DOHH2 (cell line): ENCODE measurements at regions not wholly inside any gene's neighbourhood (a gene's known extent, or its start where the extent isn't known, plus 50 kb on each side); places are given as distances from the start of the nearest gene placed in this dataset.

ENCODE experiments used
- H3F3A ChIP-seq: fragments of 200-600 bp; sonication (generic), shearing (Covaris generic); 2 replicates; pipeline ENCODE4 v1.6.0; 2016; ENCODE audit warnings: antibody characterized with exemption, mild to moderate bottlenecking; ENCODE audit not compliant: control insufficient read depth, insufficient read depth
- H3K27ac ChIP-seq: fragments of 200-600 bp; sonication (generic); 2 replicates; pipeline ENCODE4 v1.5.1; 2014; ENCODE audit warnings: low read depth, mild to moderate bottlenecking, low read length, moderate library complexity
- H3K27me3 ChIP-seq: fragments of 200-600 bp; sonication (generic); 2 replicates; pipeline ENCODE4 v1.6.1; 2014; ENCODE audit warnings: mild to moderate bottlenecking, low read length, mixed read lengths; ENCODE audit not compliant: control insufficient read depth
- H3K36me3 ChIP-seq: fragments of 200-600 bp; sonication (generic); 2 replicates; pipeline ENCODE4 v1.6.1; 2014; ENCODE audit warnings: mild to moderate bottlenecking, low read length, moderate library complexity, mixed read lengths; ENCODE audit not compliant: control insufficient read depth
- H3K4me1 ChIP-seq: fragments of 200-600 bp; sonication (generic); 2 replicates; pipeline ENCODE4 v1.6.1; 2014; ENCODE audit warnings: mild to moderate bottlenecking, low read length, mixed read lengths; ENCODE audit not compliant: control insufficient read depth
- H3K4me2 ChIP-seq: fragments of 200-600 bp; sonication (generic); 2 replicates; pipeline ENCODE4 v1.6.0; 2014; ENCODE audit warnings: mild to moderate bottlenecking, low read length, moderate library complexity
- H3K4me3 ChIP-seq: fragments of 200-600 bp; sonication (generic); 2 replicates; pipeline ENCODE4 v1.5.1; 2014; ENCODE audit warnings: mild to moderate bottlenecking, low read length, mixed read lengths
- H3K79me2 ChIP-seq: fragments of 200-600 bp; sonication (generic); 2 replicates; pipeline ENCODE4 v1.6.1; 2014; ENCODE audit warnings: mild to moderate bottlenecking, low read length, mixed read lengths; ENCODE audit not compliant: control insufficient read depth
- H3K9me2 ChIP-seq: fragments of 200-600 bp; sonication (generic); replicated peaks from 2 replicates; pipeline ENCODE4 v1.6.1; 2014; ENCODE audit warnings: mild to moderate bottlenecking, low read length, mixed read lengths; ENCODE audit not compliant: control insufficient read depth
- H3K9me3 ChIP-seq: fragments of 200-600 bp; sonication (generic); 2 replicates; pipeline ENCODE4 v1.6.1; 2014; ENCODE audit warnings: antibody characterized with exemption, low read length, mixed read lengths; ENCODE audit not compliant: control insufficient read depth, insufficient read depth
- H4K20me1 ChIP-seq: fragments of 200-600 bp; sonication (generic); 2 replicates; pipeline ENCODE4 v1.6.0; 2014; ENCODE audit warnings: low read depth, mild to moderate bottlenecking, antibody characterized with exemption, low read length, moderate library complexity; ENCODE audit not compliant: control insufficient read depth, insufficient read depth
- CTCF ChIP-seq: fragments of 200-600 bp; sonication (generic); IDR thresholded peaks from one replicate; pipeline ENCODE4 v1.5.1; 2014; ENCODE audit warnings: antibody characterized with exemption, mild to moderate bottlenecking, low read depth, low read length; ENCODE audit not compliant: poor library complexity, severe bottlenecking
- EZH2phosphoT487 ChIP-seq: fragments of 200-600 bp; sonication (generic); IDR thresholded peaks from 2 replicates; pipeline ENCODE4 v1.6.1; 2017; ENCODE audit warnings: borderline replicate concordance, mild to moderate bottlenecking, antibody characterized with exemption, low read length, moderate library complexity, mixed read lengths

GRCh38 chr4:11485926-11486325 lies 57.2 kb upstream of the HS3ST1 start:
- no peak overlapping the region for H3K27ac ChIP-seq
- no peak overlapping the region for H3K4me3 ChIP-seq
- no peaks in the 10 kb centered on the region for H3K36me3 ChIP-seq
- H4K20me1 ChIP-seq = no peaks in the 10 kb centered on the region
- H3K79me2 ChIP-seq = no peaks in the 10 kb centered on the region
- H3F3A ChIP-seq = no peaks in the 10 kb centered on the region
- TF ChIP-seq CTCF (no peak), EZH2phosphoT487 (no peak)
- H3K4me1 ChIP-seq = no peaks in the 10 kb centered on the region
- H3K9me3 ChIP-seq = no peaks in the 10 kb centered on the region
- H3K9me2 ChIP-seq = no peaks in the 10 kb centered on the region
- H3K27me3 ChIP-seq = no peaks in the 10 kb centered on the region
- H3K4me2 ChIP-seq = no peak overlapping the region

GRCh38 chr4:11484531-11484930 lies 55.8 kb upstream of the HS3ST1 start:
- H4K20me1 ChIP-seq = no peaks in the 10 kb centered on the region
- H3K4me2 ChIP-seq = no peak overlapping the region
- H3K9me2 ChIP-seq = no peaks in the 10 kb centered on the region
- no peaks in the 10 kb centered on the region for H3F3A ChIP-seq
- H3K79me2 ChIP-seq = no peaks in the 10 kb centered on the region
- no peak for TF ChIP-seq CTCF
- no peak for TF ChIP-seq EZH2phosphoT487
- no peak overlapping the region for H3K27ac ChIP-seq
- H3K9me3 ChIP-seq = no peaks in the 10 kb centered on the region
- no peak overlapping the region for H3K4me3 ChIP-seq
- no peaks in the 10 kb centered on the region for H3K36me3 ChIP-seq
- H3K4me1 ChIP-seq = no peaks in the 10 kb centered on the region
- no peaks in the 10 kb centered on the region for H3K27me3 ChIP-seq

GRCh38 chr4:11483046-11483445 lies 54.4 kb upstream of the HS3ST1 start:
- Histone ChIP-seq H3K9me3 (no peaks in the 10 kb centered on the region), H3K9me2 (no peaks in the 10 kb centered on the region), H3K4me1 (no peaks in the 10 kb centered on the region), H3F3A (no peaks in the 10 kb centered on the region), H3K27ac (no peak overlapping the region), H3K79me2 (no peaks in the 10 kb centered on the region), H3K4me3 (no peak overlapping the region), H3K4me2 (no peak overlapping the region), H3K36me3 (no peaks in the 10 kb centered on the region), H4K20me1 (no peaks in the 10 kb centered on the region), H3K27me3 (no peaks in the 10 kb centered on the region)
- no peak for TF ChIP-seq CTCF
- TF ChIP-seq EZH2phosphoT487 = no peak

- no peaks in the 10 kb centered on the region for H3K79me2 ChIP-seq
- H3K4me2 ChIP-seq = no peak overlapping the region
- no peaks in the 10 kb centered on the region for H3K27me3 ChIP-seq
- H3F3A ChIP-seq = no peaks in the 10 kb centered on the region
- H3K9me3 ChIP-seq = no peaks in the 10 kb centered on the region
- H3K36me3 ChIP-seq = no peaks in the 10 kb centered on the region
- no peaks in the 10 kb centered on the region for H3K4me1 ChIP-seq
- H4K20me1 ChIP-seq = no peaks in the 10 kb centered on the region
- H3K9me2 ChIP-seq = no peaks in the 10 kb centered on the region
- TF ChIP-seq CTCF (no peak), EZH2phosphoT487 (no peak)
- no peak overlapping the region for H3K27ac ChIP-seq
- H3K4me3 ChIP-seq = no peak overlapping the region
These were observed 52.0 kb upstream of the HS3ST1 start for GRCh38 chr4:11480683-11481082.
